PC-3 (cell line): ENCODE measurements at regions not wholly inside any gene's neighbourhood (a gene's known extent, or its start where the extent isn't known, plus 50 kb on each side); places are given as distances from the start of the nearest gene placed in this dataset.
A peak's percentile ranks its signal among the peaks of the same experiment; 100 is the strongest.

Experiments
- ATAC-seq: fragments of 200-7000 bp; cut with Tn5 transposase; 2 replicates; pipeline ENCODE4 v1.9.1; 2020; ENCODE audit warnings: mild to moderate bottlenecking, moderate library complexity
- BruUV-seq: library from RNA; stranded (reverse); fragments of 400-500 nt; replicated peaks from 2 replicates; lab custom pipeline; 2021; lab: Mats Ljungman, UMichigan
- CTCF ChIA-PET: fragments of 300-600 bp; sonication (Branson Sonifier 250); formaldehyde crosslinking; loops from one replicate; lab custom pipeline; 2022; ENCODE audit warnings: antibody characterized with exemption; lab: Charles Lee
- POLR2A ChIA-PET: fragments of 300-600 bp; sonication (Branson Sonifier 250); formaldehyde crosslinking; loops from one replicate; lab custom pipeline; 2022; ENCODE audit warnings: antibody characterized with exemption; ENCODE audit not compliant: unreplicated experiment; lab: Charles Lee
- DNase-seq: peaks from one replicate; pipeline ENCODE4 v3.0.0-alpha.2; 2015
- H2AFZ ChIP-seq: fragments of 300-600 bp; sonication (generic); 2 replicates; pipeline ENCODE4 v1.6.0; 2016; ENCODE audit warnings: antibody characterized with exemption, low read length
- H3F3A ChIP-seq: fragments of 300-600 bp; sonication (generic); one replicate; pipeline ENCODE4 v1.6.0; 2017; ENCODE audit warnings: antibody characterized with exemption, low read length, control low read depth, mild to moderate bottlenecking; ENCODE audit not compliant: unreplicated experiment
- H3K27ac ChIP-seq: fragments of 300-600 bp; sonication (generic); 2 replicates; pipeline ENCODE4 v1.5.1; 2016; ENCODE audit warnings: mild to moderate bottlenecking, low read length
- H3K27me3 ChIP-seq: fragments of 300-600 bp; sonication (generic); 2 replicates; pipeline ENCODE4 v1.6.1; 2016; ENCODE audit warnings: low read length, mixed read lengths
- H3K36me3 ChIP-seq: fragments of 300-600 bp; sonication (generic); 2 replicates; pipeline ENCODE4 v1.6.1; 2016; ENCODE audit warnings: low read depth, mixed run types, low read length, mixed read lengths
- H3K4me1 ChIP-seq: fragments of 300-600 bp; sonication (generic); 2 replicates; pipeline ENCODE4 v1.5.1; 2016; ENCODE audit warnings: low read length; ENCODE audit not compliant: insufficient read depth
- H3K4me2 ChIP-seq: fragments of 300-600 bp; sonication (generic); 2 replicates; pipeline ENCODE4 v1.6.0; 2016; ENCODE audit warnings: low read length
- H3K4me3 ChIP-seq: fragments of 300-600 bp; sonication (generic); 2 replicates; pipeline ENCODE4 v1.5.1; 2016; ENCODE audit warnings: mild to moderate bottlenecking, low read length, mixed read lengths
- H3K79me2 ChIP-seq: fragments of 300-600 bp; sonication (generic); 2 replicates; pipeline ENCODE4 v1.6.1; 2017; ENCODE audit warnings: low read length, mixed read lengths
- H3K9ac ChIP-seq: fragments of 300-600 bp; sonication (generic); 2 replicates; pipeline ENCODE4 v1.6.0; 2016; ENCODE audit warnings: mild to moderate bottlenecking, low read length
- H3K9me2 ChIP-seq: fragments of 300-600 bp; sonication (generic); replicated peaks from 2 replicates; pipeline ENCODE4 v1.6.1; 2016; ENCODE audit warnings: mixed run types, low read length, mixed read lengths
- H3K9me3 ChIP-seq: fragments of 300-600 bp; sonication (generic); 2 replicates; pipeline ENCODE4 v1.6.1; 2016; ENCODE audit warnings: low read length, mixed read lengths
- H4K20me1 ChIP-seq: fragments of 300-600 bp; sonication (generic); 2 replicates; pipeline ENCODE4 v1.6.1; 2016; ENCODE audit warnings: low read length, mixed read lengths
- EZH2 ChIP-seq: fragments of 300-600 bp; sonication (generic); IDR thresholded peaks from one replicate; pipeline ENCODE4 v1.6.1; 2017; ENCODE audit warnings: antibody characterized with exemption, mild to moderate bottlenecking, low read length; ENCODE audit not compliant: unreplicated experiment
- EZH2phosphoT487 ChIP-seq: fragments of 300-600 bp; sonication (generic); IDR thresholded peaks from 2 replicates; pipeline ENCODE4 v1.6.1; 2018; ENCODE audit warnings: mild to moderate bottlenecking, antibody characterized with exemption, low read length, borderline replicate concordance
- intact Hi-C: fragments of 100-400 bp; cut with micrococcal nuclease; formaldehyde crosslinking; loops from 2 replicates; pipeline ENCODE4 v1.9.0; 2023
- TF ChIP-seq, protein P1 (sequence below): fragments of 300-600 bp; sonication (generic); conservative IDR thresholded peaks from 2 replicates; pipeline ENCODE4 v1.5.1; 2017; ENCODE audit warnings: antibody characterized with exemption, low read depth, mild to moderate bottlenecking, low read length

DNA sequence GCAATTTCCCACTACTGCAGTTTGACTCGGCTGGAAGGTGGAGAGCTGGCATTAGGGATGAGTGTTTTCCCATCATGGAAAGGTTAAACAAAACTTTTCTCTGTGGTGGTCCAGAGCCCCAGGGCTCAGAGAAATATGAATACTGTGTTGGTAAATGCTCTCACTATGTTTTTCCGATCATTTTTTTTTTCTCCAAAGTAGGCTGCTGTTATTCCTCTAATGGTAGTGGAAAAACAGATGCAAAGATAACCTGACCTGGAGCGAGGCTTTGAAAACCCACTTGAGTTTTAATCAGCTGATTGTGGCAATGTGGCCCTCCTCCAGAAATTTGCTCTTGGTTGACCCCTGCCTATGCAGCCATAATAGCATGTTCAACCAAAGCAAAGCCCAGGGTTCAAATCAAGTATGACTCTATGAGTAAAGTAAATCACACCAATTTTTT lies 320.8 kb upstream of the CTNNB1 start:
- Histone ChIP-seq H3K27ac (no peak overlapping the region), H3K9me3 (no peaks in the 10 kb centered on the region), H3K9me2 (no peaks in the 10 kb centered on the region), H3F3A (no peaks in the 10 kb centered on the region), H3K79me2 (no peaks in the 10 kb centered on the region), H2AFZ (0 out of 2 replicates have a peak overlapping the region, but pooled peaks have one; percentile 6), H3K9ac (no peak overlapping the region), H3K4me1 (no peaks in the 10 kb centered on the region), H3K4me3 (no peak overlapping the region), H3K4me2 (no peak overlapping the region), H4K20me1 (no peaks in the 10 kb centered on the region), H3K36me3 (no peaks in the 10 kb centered on the region), H3K27me3 (no peaks in the 10 kb centered on the region)
- TF ChIP-seq, protein P1, sequence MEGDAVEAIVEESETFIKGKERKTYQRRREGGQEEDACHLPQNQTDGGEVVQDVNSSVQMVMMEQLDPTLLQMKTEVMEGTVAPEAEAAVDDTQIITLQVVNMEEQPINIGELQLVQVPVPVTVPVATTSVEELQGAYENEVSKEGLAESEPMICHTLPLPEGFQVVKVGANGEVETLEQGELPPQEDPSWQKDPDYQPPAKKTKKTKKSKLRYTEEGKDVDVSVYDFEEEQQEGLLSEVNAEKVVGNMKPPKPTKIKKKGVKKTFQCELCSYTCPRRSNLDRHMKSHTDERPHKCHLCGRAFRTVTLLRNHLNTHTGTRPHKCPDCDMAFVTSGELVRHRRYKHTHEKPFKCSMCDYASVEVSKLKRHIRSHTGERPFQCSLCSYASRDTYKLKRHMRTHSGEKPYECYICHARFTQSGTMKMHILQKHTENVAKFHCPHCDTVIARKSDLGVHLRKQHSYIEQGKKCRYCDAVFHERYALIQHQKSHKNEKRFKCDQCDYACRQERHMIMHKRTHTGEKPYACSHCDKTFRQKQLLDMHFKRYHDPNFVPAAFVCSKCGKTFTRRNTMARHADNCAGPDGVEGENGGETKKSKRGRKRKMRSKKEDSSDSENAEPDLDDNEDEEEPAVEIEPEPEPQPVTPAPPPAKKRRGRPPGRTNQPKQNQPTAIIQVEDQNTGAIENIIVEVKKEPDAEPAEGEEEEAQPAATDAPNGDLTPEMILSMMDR, result no peak
- TF ChIP-seq EZH2 (no peak), EZH2phosphoT487 (no peak)
- ChIA-PET CTCF (no interaction called here), POLR2A (no interaction called here)
- DNase-seq (no peak), ATAC-seq (no peak)
- intact Hi-C loops, result no loop called here
- BruUV-seq, result no TSS peak

GRCh38 chr3:40885430-40885829 lies 313.9 kb upstream of the CTNNB1 start:
- Histone ChIP-seq H3K9ac (no peak overlapping the region), H3K4me1 (no peaks in the 10 kb centered on the region), H4K20me1 (no peaks in the 10 kb centered on the region), H3K27ac (no peak overlapping the region), H3K9me2 (no peaks in the 10 kb centered on the region), H2AFZ (no peak overlapping the region), H3K79me2 (no peaks in the 10 kb centered on the region), H3K9me3 (no peaks in the 10 kb centered on the region), H3F3A (no peaks in the 10 kb centered on the region), H3K36me3 (no peaks in the 10 kb centered on the region), H3K4me2 (no peak overlapping the region), H3K27me3 (no peaks in the 10 kb centered on the region), H3K4me3 (no peak overlapping the region)
- TF ChIP-seq, protein P1, result no peak
- no peak for TF ChIP-seq EZH2
- no peak for TF ChIP-seq EZH2phosphoT487
- intact Hi-C loops, result no loop called here
- no TSS peak for BruUV-seq
- POLR2A ChIA-PET, result no interaction called here
- ATAC-seq, result no peak
- CTCF ChIA-PET, result no interaction called here
- no peak for DNase-seq

DNA sequence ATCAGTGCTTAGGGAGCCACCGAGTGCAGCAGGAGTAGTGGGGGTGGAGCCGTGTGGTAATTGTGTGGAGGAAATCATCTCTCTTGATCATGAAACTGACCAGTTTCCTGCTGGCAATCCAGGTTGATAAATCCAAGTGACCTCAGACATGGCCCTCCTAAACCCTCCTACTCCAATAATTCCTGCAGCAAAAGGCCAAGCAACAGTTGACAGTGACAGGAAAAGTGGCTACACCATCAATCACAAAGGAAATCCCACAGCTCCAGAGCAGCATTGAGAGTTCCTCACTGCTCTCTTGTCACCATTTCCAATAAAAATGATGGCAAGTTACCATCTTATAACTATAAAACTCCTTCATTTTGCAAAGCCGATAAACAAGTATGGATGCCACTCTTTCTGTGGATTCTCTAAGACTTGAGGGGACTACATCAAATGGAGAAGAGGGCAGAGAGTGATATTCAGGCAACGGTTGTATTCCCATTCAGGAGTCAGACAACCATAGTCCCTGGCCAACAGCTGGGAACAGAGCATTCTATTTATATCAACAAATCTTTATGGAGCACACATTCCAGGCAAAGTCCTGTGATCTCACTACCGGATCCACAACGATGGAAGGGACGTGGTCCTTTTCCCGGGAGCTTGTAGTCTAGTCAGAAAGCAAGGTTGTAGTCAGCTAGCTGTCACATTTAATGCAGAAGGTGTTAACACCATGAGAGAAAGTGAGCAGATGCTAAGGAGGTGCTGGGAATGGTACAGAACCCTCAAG lies 312.5 kb upstream of the CTNNB1 start:
- ATAC-seq (no peak), DNase-seq (no peak)
- Histone ChIP-seq H3K4me3 (no peak overlapping the region), H3K27me3 (no peaks in the 10 kb centered on the region), H3K9me3 (no peaks in the 10 kb centered on the region), H4K20me1 (no peaks in the 10 kb centered on the region), H3K36me3 (no peaks in the 10 kb centered on the region), H3K27ac (no peak overlapping the region), H3K9me2 (no peaks in the 10 kb centered on the region), H3K4me2 (no peak overlapping the region), H3K79me2 (no peaks in the 10 kb centered on the region), H3F3A (no peaks in the 10 kb centered on the region), H3K4me1 (no peaks in the 10 kb centered on the region), H2AFZ (no peak overlapping the region), H3K9ac (no peak overlapping the region)
- no TSS peak for BruUV-seq
- CTCF ChIA-PET, result no interaction called here
- no peak for TF ChIP-seq EZH2
- no peak for TF ChIP-seq EZH2phosphoT487
- TF ChIP-seq, protein P1, result no peak
- intact Hi-C loops, result no loop called here
- POLR2A ChIA-PET, result no interaction called here
